K562 (cell line): ENCODE measurements at regions not wholly inside any gene's neighbourhood (a gene's known extent, or its start where the extent isn't known, plus 50 kb on each side); places are given as distances from the start of the nearest gene placed in this dataset.

Source experiments
- ATAC-seq: fragments of 200-7000 bp; cut with Tn5 transposase; 3 replicates; pipeline ENCODE4 v1.9.1; 2020; ENCODE audit warnings: moderate library complexity
- BruUV-seq: library from RNA; stranded (reverse); fragments of 400-500 nt; replicated peaks from 2 replicates; lab custom pipeline; 2021; lab: Mats Ljungman, UMichigan
- CTCF ChIA-PET: fragments of 300-600 bp; formaldehyde crosslinking; extraction: SDS; loops from one replicate; lab custom pipeline; 2021; ENCODE audit warnings: low intra/inter-chr PET ratio; lab: Yijun Ruan, JAX
- POLR2A ChIA-PET: fragments of 300-600, 350-650 bp; sonication (Branson Sonifier 250); formaldehyde crosslinking; extraction: SDS; loops from one replicate; lab custom pipeline; 2021; ENCODE audit warnings: antibody characterized with exemption, inconsistent platforms; lab: Yijun Ruan, JAX
- DNase-seq, 4 experiments: peaks; one replicate each; pipeline versions ENCODE4 v3.0.0 to v3.0.0-alpha.2; 2011 to 2018; ENCODE audit warnings: low spot score in 3 of 4, mixed read lengths in 3 of 4; ENCODE audit errors: extremely low read depth in 1 of 4
- FAIRE-seq: peaks from 2 replicates; lab custom pipeline; 2011; peaks lifted over from hg19 to GRCh38; lab: Jason Lieb, UNC
- H2AFZ ChIP-seq: 2 replicates; pipeline ENCODE4 v1.6.0; 2011; ENCODE audit warnings: low read depth, low read length, control low read depth, inconsistent platforms
- H3K27ac ChIP-seq: fragments of 200-600 bp; 3 replicates; pipeline ENCODE4 v1.8.0; 2011; ENCODE audit warnings: low read depth, mild to moderate bottlenecking, control low read depth, inconsistent platforms, low read length, moderate library complexity, mixed read lengths; ENCODE audit errors: extremely low read depth
- H3K27me3 ChIP-seq, 2 experiments: fragments of 300-600 bp in 1 of 2; 2 replicates in 1 of 2; 3 replicates in 1 of 2; pipeline versions ENCODE4 v1.6.0 to v1.8.0; 2011; ENCODE audit warnings: inconsistent platforms in 2 of 2, low read length in 2 of 2, mild to moderate bottlenecking in 1 of 2, mixed read lengths in 1 of 2, moderate library complexity in 1 of 2; ENCODE audit not compliant: control insufficient read depth in 2 of 2, insufficient read depth in 2 of 2
- H3K36me3 ChIP-seq: fragments of 300-600 bp; 3 replicates; pipeline ENCODE4 v1.8.0; 2011; ENCODE audit warnings: mild to moderate bottlenecking, low read length, inconsistent platforms; ENCODE audit not compliant: control insufficient read depth, insufficient read depth
- H3K4me1 ChIP-seq, 2 experiments: fragments of 200-600 bp in 1 of 2; replicated peaks in 1 of 2; 2 replicates in 1 of 2; 3 replicates in 1 of 2; pipeline versions ENCODE4 v1.5.1 to v1.8.0; 2011; ENCODE audit warnings: inconsistent platforms in 2 of 2, low read length in 2 of 2, mild to moderate bottlenecking in 1 of 2, mixed read lengths in 1 of 2, moderate library complexity in 1 of 2; ENCODE audit not compliant: control insufficient read depth in 2 of 2, insufficient read depth in 2 of 2
- H3K4me2 ChIP-seq: 2 replicates; pipeline ENCODE4 v1.6.1; 2011; ENCODE audit warnings: low read length, control low read depth, inconsistent platforms, mixed read lengths; ENCODE audit not compliant: insufficient read depth
- H3K4me3 ChIP-seq: fragments of 200-600 bp; sonication (generic), shearing (Covaris generic); 2 replicates; pipeline ENCODE4 v1.5.1; 2016; ENCODE audit warnings: control low read depth, inconsistent platforms
- H3K79me2 ChIP-seq: fragments of 200-600 bp; 3 replicates; pipeline ENCODE4 v1.8.0; 2011; ENCODE audit warnings: low read length, inconsistent platforms; ENCODE audit not compliant: control insufficient read depth, insufficient read depth
- H3K9ac ChIP-seq, 2 experiments: 2 replicates each; pipeline versions ENCODE4 v1.6.0 to v1.6.1; 2011; ENCODE audit warnings: low read depth in 2 of 2, low read length in 2 of 2, control low read depth in 1 of 2, inconsistent platforms in 1 of 2, mild to moderate bottlenecking in 1 of 2, mixed read lengths in 1 of 2; ENCODE audit not compliant: insufficient read depth in 1 of 2
- H3K9me1 ChIP-seq: one replicate; pipeline ENCODE4 v1.6.0; 2011; ENCODE audit warnings: inconsistent platforms, mild to moderate bottlenecking, low read length, moderate library complexity; ENCODE audit not compliant: control insufficient read depth, insufficient read depth
- H3K9me3 ChIP-seq: replicated peaks from 2 replicates; pipeline ENCODE4 v1.5.1; 2011; ENCODE audit warnings: low read depth, low read length, inconsistent platforms; ENCODE audit not compliant: control insufficient read depth, insufficient read depth
- H4K20me1 ChIP-seq: replicated peaks from 2 replicates; pipeline ENCODE4 v1.6.1; 2011; ENCODE audit warnings: low read length, inconsistent platforms, mixed read lengths; ENCODE audit not compliant: control insufficient read depth, insufficient read depth
- ARID1B ChIP-seq: fragments of 450-650 bp; IDR thresholded peaks from 2 replicates; pipeline ENCODE4 v1.6.1; 2016; ENCODE audit warnings: antibody characterized with exemption, mild to moderate bottlenecking, inconsistent platforms
- EP400 ChIP-seq: fragments of 450-650 bp; IDR thresholded peaks from 2 replicates; pipeline ENCODE4 v1.6.1; 2017; ENCODE audit warnings: antibody characterized with exemption, mild to moderate bottlenecking, moderate library complexity
- HNRNPK ChIP-seq: fragments of 200-400 bp; formaldehyde crosslinking; IDR thresholded peaks from one replicate; pipeline ENCODE4 v1.6.1; 2018; ENCODE audit warnings: mild to moderate bottlenecking, low read depth, low read length; ENCODE audit not compliant: poor library complexity, severe bottlenecking
- HOMEZ ChIP-seq: fragments of 250-450 bp; sonication (Bioruptor Pico); IDR thresholded peaks from 2 replicates; pipeline ENCODE4 v1.4.0; 2020; ENCODE audit warnings: mild to moderate bottlenecking, moderate library complexity
- MTF1 ChIP-seq: fragments of 250-450 bp; sonication (Bioruptor Pico); IDR thresholded peaks from 2 replicates; pipeline ENCODE4 v1.9.0; 2021; ENCODE audit warnings: moderate library complexity, mild to moderate bottlenecking, inconsistent platforms, borderline replicate concordance
- SLC30A9 ChIP-seq: fragments of 250-450 bp; sonication (Bioruptor Pico); IDR thresholded peaks from 2 replicates; pipeline ENCODE4 v1.8.0; 2022; ENCODE audit warnings: mild to moderate bottlenecking, moderate library complexity
- U2AF1 ChIP-seq: fragments of 200-400 bp; formaldehyde crosslinking; optimal IDR thresholded peaks from 2 replicates; pipeline ENCODE3; 2017; ENCODE audit warnings: mild to moderate bottlenecking, low read depth, low read length, moderate library complexity
- ZNF282 ChIP-seq: sonication (generic); formaldehyde crosslinking; IDR thresholded peaks from 2 replicates; pipeline ENCODE4 v1.8.1; 2023; ENCODE audit warnings: missing genetic modification reagents
- ZNF318 ChIP-seq, 2 experiments: fragments of 450-650 bp; IDR thresholded peaks; 2 replicates each; pipeline ENCODE4 v1.6.1; 2016; ENCODE audit warnings: mild to moderate bottlenecking in 2 of 2, borderline replicate concordance in 1 of 2, low read depth in 1 of 2, moderate library complexity in 1 of 2
- WGBS: fragments of 100-300 bp; shearing (Covaris generic); methylation state at CpG from one replicate; pipeline ENCODE4 v1.1.6; 2016; ENCODE audit warnings: low coverage, mixed read lengths; ENCODE audit not compliant: insufficient coverage; ENCODE audit errors: missing lambda C conversion rate; 5-methylcytosine and 5-hydroxymethylcytosine counted together
- in situ Hi-C: fragments of 300-500 bp; cut with MboI; formaldehyde crosslinking; loops from 4 replicates; pipeline ENCODE4 v1.15.0; 2018; ENCODE audit warnings: inconsistent platforms, mixed read lengths
- intact Hi-C: fragments of 100-400 bp; cut with micrococcal nuclease; formaldehyde crosslinking; loops from 2 replicates; pipeline ENCODE4 v1.14.2; 2022
- TF ChIP-seq, protein P1 (sequence below): sonication (generic); formaldehyde crosslinking; IDR thresholded peaks from 2 replicates; pipeline ENCODE4 v1.8.1; 2023; ENCODE audit warnings: mild to moderate bottlenecking, missing genetic modification reagents

- POLR2A ChIA-PET, result interaction anchor here (0.6 kb wide), 1 partner anchor 1573 kb away, joined by 3 read pairs; no protein-coding TSS in a partner anchor
- Histone ChIP-seq H4K20me1 (no peaks in the 10 kb centered on the region), H2AFZ (no peak overlapping the region), H3K27me3 (no peaks in the 10 kb centered on the region), H3K9ac (no peak overlapping the region), H3K36me3 (no peaks in the 10 kb centered on the region), H3K4me1 (no peaks in the 10 kb centered on the region), H3K27ac (no peak overlapping the region), H3K4me2 (no peak overlapping the region), H3K4me3 (no peak overlapping the region), H3K9me1 (no peaks in the 10 kb centered on the region), H3K79me2 (no peaks in the 10 kb centered on the region), H3K9me3 (no peaks in the 10 kb centered on the region)
- intact Hi-C loops, result no loop called here
- BruUV-seq, result no TSS peak
- CTCF ChIA-PET, result no interaction called here
- in situ Hi-C loops, result no loop called here
- DNase-seq (no peak), FAIRE-seq (no peak), ATAC-seq (no peak)
- 0% methylated on average over 3 of the region's 3 CpGs for WGBS
- TF ChIP-seq, protein P1, sequence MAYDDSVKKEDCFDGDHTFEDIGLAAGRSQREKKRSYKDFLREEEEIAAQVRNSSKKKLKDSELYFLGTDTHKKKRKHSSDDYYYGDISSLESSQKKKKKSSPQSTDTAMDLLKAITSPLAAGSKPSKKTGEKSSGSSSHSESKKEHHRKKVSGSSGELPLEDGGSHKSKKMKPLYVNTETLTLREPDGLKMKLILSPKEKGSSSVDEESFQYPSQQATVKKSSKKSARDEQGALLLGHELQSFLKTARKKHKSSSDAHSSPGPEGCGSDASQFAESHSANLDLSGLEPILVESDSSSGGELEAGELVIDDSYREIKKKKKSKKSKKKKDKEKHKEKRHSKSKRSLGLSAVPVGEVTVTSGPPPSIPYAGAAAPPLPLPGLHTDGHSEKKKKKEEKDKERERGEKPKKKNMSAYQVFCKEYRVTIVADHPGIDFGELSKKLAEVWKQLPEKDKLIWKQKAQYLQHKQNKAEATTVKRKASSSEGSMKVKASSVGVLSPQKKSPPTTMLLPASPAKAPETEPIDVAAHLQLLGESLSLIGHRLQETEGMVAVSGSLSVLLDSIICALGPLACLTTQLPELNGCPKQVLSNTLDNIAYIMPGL (CRISPR knock-in tag), result no peak
- TF ChIP-seq EP400, result no peak
- no peak for TF ChIP-seq HOMEZ (CRISPR knock-in tag)
- no peak for TF ChIP-seq ZNF282 (CRISPR knock-in tag)
- no peak for TF ChIP-seq MTF1 (CRISPR knock-in tag)
- no peak for TF ChIP-seq ARID1B
- no peak for TF ChIP-seq HNRNPK
- TF ChIP-seq U2AF1, result no peak
- no peak for TF ChIP-seq ZNF318 (IDR thresholded peaks at IDR 0.05; ENCODE audit: borderline replicate concordance in 1 of 2, low read depth in 1 of 2)
- no peak for TF ChIP-seq SLC30A9
Measured at GRCh38 chr14:97523936-97524335, 726.8 kb downstream of the VRK1 start.
